Liver (tissue), 3 donors: ENCODE measurements at regions not wholly inside any gene's neighbourhood (a gene's known extent, or its start where the extent isn't known, plus 50 kb on each side); places are given as distances from the start of the nearest gene placed in this dataset.

ENCODE experiments used
- EGR1 ChIP-seq, 2 donors: IDR thresholded peaks; 2 replicates each; pipeline ENCODE4 v1.6.1; 2016 to 2018; ENCODE audit warnings: antibody characterized with exemption in 2 of 2, low read depth in 2 of 2
- GABPA ChIP-seq, 2 donors: IDR thresholded peaks in 1 of 2; conservative IDR thresholded peaks in 1 of 2; 2 replicates each; pipeline ENCODE4 v1.6.1; 2016; ENCODE audit warnings: antibody characterized with exemption in 2 of 2, mild to moderate bottlenecking in 1 of 2, moderate library complexity in 1 of 2
- JUND ChIP-seq, 2 donors: IDR thresholded peaks; 2 replicates each; pipeline ENCODE4 v1.6.1; 2016; ENCODE audit warnings: antibody characterized with exemption in 2 of 2
- NR2F2 ChIP-seq: IDR thresholded peaks from 2 replicates; pipeline ENCODE4 v1.6.1; 2016; ENCODE audit warnings: antibody characterized with exemption
- RAD21 ChIP-seq, 2 donors: IDR thresholded peaks; 2 replicates each; pipeline ENCODE4 v1.6.1; 2016; ENCODE audit warnings: antibody characterized with exemption in 2 of 2, mild to moderate bottlenecking in 2 of 2
- SP1 ChIP-seq: IDR thresholded peaks from 2 replicates; pipeline ENCODE4 v1.6.1; 2018; ENCODE audit warnings: antibody characterized with exemption, mild to moderate bottlenecking
- TAF1 ChIP-seq: conservative IDR thresholded peaks from 2 replicates; pipeline ENCODE4 v1.6.1; 2016; ENCODE audit warnings: antibody characterized with exemption, mild to moderate bottlenecking
- YY1 ChIP-seq: IDR thresholded peaks from 2 replicates; pipeline ENCODE4 v1.6.1; 2016; ENCODE audit warnings: antibody characterized with exemption, mild to moderate bottlenecking
- TF ChIP-seq, protein P1 (sequence below): fragments of 150-350 bp; IDR thresholded peaks from 2 replicates; pipeline ENCODE4 v1.5.1; 2017; ENCODE audit warnings: improper control_type of control experiment, low read depth, low read length; ENCODE audit not compliant: missing input control
- TF ChIP-seq, protein P2 (sequence below): IDR thresholded peaks from 2 replicates; pipeline ENCODE4 v1.6.1; 2016; ENCODE audit warnings: antibody characterized with exemption
- TF ChIP-seq, protein P3 (sequence below): IDR thresholded peaks from 2 replicates; pipeline ENCODE4 v1.6.1; 2016; ENCODE audit warnings: antibody characterized with exemption, mild to moderate bottlenecking
- TF ChIP-seq, protein P4 (sequence below): IDR thresholded peaks from 2 replicates; pipeline ENCODE4 v1.6.1; 2016; ENCODE audit warnings: antibody characterized with exemption
- TF ChIP-seq, protein P5 (sequence below): IDR thresholded peaks from 2 replicates; pipeline ENCODE4 v1.6.1; 2016; ENCODE audit warnings: antibody characterized with exemption
- donor health status: healthy.
- donor health status: healthy.

DNA sequence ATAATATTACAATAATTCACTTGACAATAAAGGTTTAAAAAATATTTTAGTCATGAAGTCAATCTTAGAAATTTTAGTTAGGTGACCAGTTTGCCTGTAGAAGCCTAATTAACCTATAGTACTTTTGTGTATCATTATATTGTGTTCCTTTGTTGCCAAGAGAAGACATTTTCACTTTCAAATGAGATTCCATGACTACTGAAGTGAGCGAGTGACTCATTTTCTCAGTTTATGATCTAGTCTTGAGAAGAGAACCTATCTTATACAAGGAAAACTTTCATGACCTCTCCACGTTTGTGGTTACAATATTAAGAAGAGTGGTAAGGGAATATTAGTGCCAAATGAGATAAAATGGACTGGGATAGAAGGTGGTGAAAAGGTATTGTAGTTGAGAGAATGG is 423.9 kb upstream of the CHORDC1 start:
- no peak for TF ChIP-seq GABPA (IDR thresholded peaks at IDR 0.05 in 1 of 2, conservative IDR thresholded peaks at IDR 0.05 in 1 of 2)
- TF ChIP-seq, protein P1, sequence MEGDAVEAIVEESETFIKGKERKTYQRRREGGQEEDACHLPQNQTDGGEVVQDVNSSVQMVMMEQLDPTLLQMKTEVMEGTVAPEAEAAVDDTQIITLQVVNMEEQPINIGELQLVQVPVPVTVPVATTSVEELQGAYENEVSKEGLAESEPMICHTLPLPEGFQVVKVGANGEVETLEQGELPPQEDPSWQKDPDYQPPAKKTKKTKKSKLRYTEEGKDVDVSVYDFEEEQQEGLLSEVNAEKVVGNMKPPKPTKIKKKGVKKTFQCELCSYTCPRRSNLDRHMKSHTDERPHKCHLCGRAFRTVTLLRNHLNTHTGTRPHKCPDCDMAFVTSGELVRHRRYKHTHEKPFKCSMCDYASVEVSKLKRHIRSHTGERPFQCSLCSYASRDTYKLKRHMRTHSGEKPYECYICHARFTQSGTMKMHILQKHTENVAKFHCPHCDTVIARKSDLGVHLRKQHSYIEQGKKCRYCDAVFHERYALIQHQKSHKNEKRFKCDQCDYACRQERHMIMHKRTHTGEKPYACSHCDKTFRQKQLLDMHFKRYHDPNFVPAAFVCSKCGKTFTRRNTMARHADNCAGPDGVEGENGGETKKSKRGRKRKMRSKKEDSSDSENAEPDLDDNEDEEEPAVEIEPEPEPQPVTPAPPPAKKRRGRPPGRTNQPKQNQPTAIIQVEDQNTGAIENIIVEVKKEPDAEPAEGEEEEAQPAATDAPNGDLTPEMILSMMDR: no peak
- TF ChIP-seq RAD21 (IDR thresholded peaks at IDR 0.05): no peak
- TF ChIP-seq, protein P2, sequence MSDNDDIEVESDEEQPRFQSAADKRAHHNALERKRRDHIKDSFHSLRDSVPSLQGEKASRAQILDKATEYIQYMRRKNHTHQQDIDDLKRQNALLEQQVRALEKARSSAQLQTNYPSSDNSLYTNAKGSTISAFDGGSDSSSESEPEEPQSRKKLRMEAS: no peak
- no peak for TF ChIP-seq JUND (IDR thresholded peaks at IDR 0.05)
- TF ChIP-seq, protein P3, sequence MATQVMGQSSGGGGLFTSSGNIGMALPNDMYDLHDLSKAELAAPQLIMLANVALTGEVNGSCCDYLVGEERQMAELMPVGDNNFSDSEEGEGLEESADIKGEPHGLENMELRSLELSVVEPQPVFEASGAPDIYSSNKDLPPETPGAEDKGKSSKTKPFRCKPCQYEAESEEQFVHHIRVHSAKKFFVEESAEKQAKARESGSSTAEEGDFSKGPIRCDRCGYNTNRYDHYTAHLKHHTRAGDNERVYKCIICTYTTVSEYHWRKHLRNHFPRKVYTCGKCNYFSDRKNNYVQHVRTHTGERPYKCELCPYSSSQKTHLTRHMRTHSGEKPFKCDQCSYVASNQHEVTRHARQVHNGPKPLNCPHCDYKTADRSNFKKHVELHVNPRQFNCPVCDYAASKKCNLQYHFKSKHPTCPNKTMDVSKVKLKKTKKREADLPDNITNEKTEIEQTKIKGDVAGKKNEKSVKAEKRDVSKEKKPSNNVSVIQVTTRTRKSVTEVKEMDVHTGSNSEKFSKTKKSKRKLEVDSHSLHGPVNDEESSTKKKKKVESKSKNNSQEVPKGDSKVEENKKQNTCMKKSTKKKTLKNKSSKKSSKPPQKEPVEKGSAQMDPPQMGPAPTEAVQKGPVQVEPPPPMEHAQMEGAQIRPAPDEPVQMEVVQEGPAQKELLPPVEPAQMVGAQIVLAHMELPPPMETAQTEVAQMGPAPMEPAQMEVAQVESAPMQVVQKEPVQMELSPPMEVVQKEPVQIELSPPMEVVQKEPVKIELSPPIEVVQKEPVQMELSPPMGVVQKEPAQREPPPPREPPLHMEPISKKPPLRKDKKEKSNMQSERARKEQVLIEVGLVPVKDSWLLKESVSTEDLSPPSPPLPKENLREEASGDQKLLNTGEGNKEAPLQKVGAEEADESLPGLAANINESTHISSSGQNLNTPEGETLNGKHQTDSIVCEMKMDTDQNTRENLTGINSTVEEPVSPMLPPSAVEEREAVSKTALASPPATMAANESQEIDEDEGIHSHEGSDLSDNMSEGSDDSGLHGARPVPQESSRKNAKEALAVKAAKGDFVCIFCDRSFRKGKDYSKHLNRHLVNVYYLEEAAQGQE: no peak
- TF ChIP-seq, protein P4, sequence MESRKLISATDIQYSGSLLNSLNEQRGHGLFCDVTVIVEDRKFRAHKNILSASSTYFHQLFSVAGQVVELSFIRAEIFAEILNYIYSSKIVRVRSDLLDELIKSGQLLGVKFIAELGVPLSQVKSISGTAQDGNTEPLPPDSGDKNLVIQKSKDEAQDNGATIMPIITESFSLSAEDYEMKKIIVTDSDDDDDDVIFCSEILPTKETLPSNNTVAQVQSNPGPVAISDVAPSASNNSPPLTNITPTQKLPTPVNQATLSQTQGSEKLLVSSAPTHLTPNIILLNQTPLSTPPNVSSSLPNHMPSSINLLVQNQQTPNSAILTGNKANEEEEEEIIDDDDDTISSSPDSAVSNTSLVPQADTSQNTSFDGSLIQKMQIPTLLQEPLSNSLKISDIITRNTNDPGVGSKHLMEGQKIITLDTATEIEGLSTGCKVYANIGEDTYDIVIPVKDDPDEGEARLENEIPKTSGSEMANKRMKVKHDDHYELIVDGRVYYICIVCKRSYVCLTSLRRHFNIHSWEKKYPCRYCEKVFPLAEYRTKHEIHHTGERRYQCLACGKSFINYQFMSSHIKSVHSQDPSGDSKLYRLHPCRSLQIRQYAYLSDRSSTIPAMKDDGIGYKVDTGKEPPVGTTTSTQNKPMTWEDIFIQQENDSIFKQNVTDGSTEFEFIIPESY: no peak
- no peak for TF ChIP-seq TAF1
- TF ChIP-seq, protein P5, sequence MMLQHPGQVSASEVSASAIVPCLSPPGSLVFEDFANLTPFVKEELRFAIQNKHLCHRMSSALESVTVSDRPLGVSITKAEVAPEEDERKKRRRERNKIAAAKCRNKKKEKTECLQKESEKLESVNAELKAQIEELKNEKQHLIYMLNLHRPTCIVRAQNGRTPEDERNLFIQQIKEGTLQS: no peak
- TF ChIP-seq EGR1 (IDR thresholded peaks at IDR 0.05; ENCODE audit: low read depth in 2 of 2): no peak
- TF ChIP-seq NR2F2: no peak
- no peak for TF ChIP-seq YY1
- no peak for TF ChIP-seq SP1
